Activated gamma-delta T cell treated with anti-CD3 and anti-CD28 coated beads, Interleukin-2, amount 50 U/mL, for 16 hours (primary cell): ENCODE measurements at regions not wholly inside any gene's neighbourhood (a gene's known extent, or its start where the extent isn't known, plus 50 kb on each side); places are given as distances from the start of the nearest gene placed in this dataset.
"Not testable (repeated sequence)": the region's sequence is repeated elsewhere in the genome, so short reads cannot be mapped to it uniquely, and the experiment has no call there.

ENCODE experiments used
- DNase-seq: peaks from one replicate; pipeline ENCODE4 v3.0.0-alpha.2; 2020; ENCODE audit warnings: low read depth

- DNase-seq = no peak
Measured at GRCh38 chr13:44812818-44813217, 176.5 kb downstream of the NUFIP1 start.

GRCh38 chr13:44810061-44810840 is 179.0 kb downstream of the NUFIP1 start:
- no peak for DNase-seq

GRCh38 chr13:44809190-44809589 is 180.1 kb downstream of the NUFIP1 start:
- no peak for DNase-seq

- DNase-seq = no peak
Measured at GRCh38 chr13:44808185-44808584, 181.1 kb downstream of the NUFIP1 start.

GRCh38 chr13:44807449-44808034 is 181.7 kb downstream of the NUFIP1 start:
- DNase-seq = no peak

- DNase-seq = no peak
Measured at GRCh38 chr13:44806826-44807225, 182.4 kb downstream of the NUFIP1 start.

GRCh38 chr13:44805585-44805984 is 183.7 kb downstream of the NUFIP1 start:
- DNase-seq = no peak

- DNase-seq = no peak
Measured at GRCh38 chr13:44803390-44803789, 185.9 kb downstream of the NUFIP1 start.

- DNase-seq = no peak
Measured at GRCh38 chr13:44802491-44802890, 186.8 kb downstream of the NUFIP1 start.

GRCh38 chr13:44801990-44802389 is 187.3 kb downstream of the NUFIP1 start:
- DNase-seq = no peak

GRCh38 chr13:44800626-44801025 is 188.6 kb downstream of the NUFIP1 start:
- DNase-seq = no peak

- DNase-seq = no peak
Measured at GRCh38 chr13:44797685-44798084, 191.6 kb downstream of the NUFIP1 start.

- DNase-seq = no peak
Measured at GRCh38 chr13:44796597-44797490, 192.4 kb downstream of the NUFIP1 start.

- not testable (repeated sequence) for DNase-seq
Measured at GRCh38 chr13:44796039-44796438, 193.2 kb downstream of the NUFIP1 start.

GRCh38 chr13:44795176-44795575 is 194.1 kb downstream of the NUFIP1 start:
- no peak for DNase-seq

- DNase-seq = no peak
Measured at GRCh38 chr13:44792096-44792495, 197.2 kb downstream of the NUFIP1 start.

- DNase-seq = no peak
Measured at GRCh38 chr13:44790289-44790688, 199.0 kb downstream of the NUFIP1 start.

- no peak for DNase-seq
Measured at GRCh38 chr13:44787617-44788016, 201.7 kb downstream of the NUFIP1 start.

GRCh38 chr13:44786756-44787155 is 202.5 kb downstream of the NUFIP1 start:
- DNase-seq = no peak

- no peak for DNase-seq
Measured at GRCh38 chr13:44785401-44785800, 203.9 kb downstream of the NUFIP1 start.

GRCh38 chr13:44784708-44785080 is 204.6 kb downstream of the NUFIP1 start:
- no peak for DNase-seq

GRCh38 chr13:44783994-44784707 is 205.1 kb downstream of the NUFIP1 start:
- no peak for DNase-seq
